ENCODE measurements at regions not wholly inside any gene's neighbourhood (a gene's known extent, or its start where the extent isn't known, plus 50 kb on each side); places are given as distances from the start of the nearest gene placed in this dataset.

DNA sequence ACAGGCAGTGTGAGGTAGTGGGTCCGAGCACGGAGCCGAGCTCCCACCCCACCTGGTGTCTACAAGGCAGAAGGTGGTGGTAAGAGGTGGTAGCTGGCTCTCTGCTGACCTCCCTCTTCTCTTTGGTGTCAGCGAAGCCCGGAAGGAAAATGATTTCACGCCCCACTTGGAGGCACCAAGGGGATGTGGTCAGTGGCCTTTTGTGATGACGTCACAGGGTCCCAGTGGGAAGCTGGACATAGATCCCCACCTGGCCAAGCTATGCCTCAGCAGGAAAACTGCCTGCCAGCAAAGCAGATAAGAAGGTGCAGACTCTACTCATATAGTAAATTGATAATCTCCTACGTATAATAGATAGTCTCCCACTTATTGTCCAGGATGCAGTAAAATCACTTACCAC is 183.7 kb upstream of the ALKAL2 start:
- no peak overlapping the region for H3K4me3 ChIP-seq (ENCODE audit: low read depth, low read length)
- no peak for DNase-seq (ENCODE audit: low read depth)
- TF ChIP-seq, protein P1, sequence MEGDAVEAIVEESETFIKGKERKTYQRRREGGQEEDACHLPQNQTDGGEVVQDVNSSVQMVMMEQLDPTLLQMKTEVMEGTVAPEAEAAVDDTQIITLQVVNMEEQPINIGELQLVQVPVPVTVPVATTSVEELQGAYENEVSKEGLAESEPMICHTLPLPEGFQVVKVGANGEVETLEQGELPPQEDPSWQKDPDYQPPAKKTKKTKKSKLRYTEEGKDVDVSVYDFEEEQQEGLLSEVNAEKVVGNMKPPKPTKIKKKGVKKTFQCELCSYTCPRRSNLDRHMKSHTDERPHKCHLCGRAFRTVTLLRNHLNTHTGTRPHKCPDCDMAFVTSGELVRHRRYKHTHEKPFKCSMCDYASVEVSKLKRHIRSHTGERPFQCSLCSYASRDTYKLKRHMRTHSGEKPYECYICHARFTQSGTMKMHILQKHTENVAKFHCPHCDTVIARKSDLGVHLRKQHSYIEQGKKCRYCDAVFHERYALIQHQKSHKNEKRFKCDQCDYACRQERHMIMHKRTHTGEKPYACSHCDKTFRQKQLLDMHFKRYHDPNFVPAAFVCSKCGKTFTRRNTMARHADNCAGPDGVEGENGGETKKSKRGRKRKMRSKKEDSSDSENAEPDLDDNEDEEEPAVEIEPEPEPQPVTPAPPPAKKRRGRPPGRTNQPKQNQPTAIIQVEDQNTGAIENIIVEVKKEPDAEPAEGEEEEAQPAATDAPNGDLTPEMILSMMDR (IDR thresholded peaks at IDR 0.05; ENCODE audit: low read depth, low read length, missing control alignments) = no peak

DNA sequence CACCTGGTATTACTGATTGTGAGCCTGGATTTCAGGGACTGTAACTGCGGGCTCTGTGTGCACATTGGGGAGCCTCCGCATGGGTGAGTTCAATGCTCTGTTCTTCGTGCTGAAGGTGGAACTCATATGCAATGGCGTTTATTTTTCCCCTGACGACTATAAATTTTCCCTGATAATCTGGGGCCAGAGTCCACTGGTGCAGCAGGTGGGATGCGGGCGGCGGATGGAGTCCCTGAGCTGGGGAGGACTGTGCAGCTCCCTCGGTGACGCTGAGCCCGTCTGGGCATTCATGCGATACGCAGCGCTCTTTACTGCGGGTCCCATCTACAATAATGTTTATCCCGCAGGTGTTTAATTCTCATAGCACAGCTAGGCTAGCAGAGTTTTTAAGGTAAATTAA is 181.6 kb upstream of the ALKAL2 start:
- DNase-seq (ENCODE audit: low read depth) = no peak
- TF ChIP-seq, protein P1 (IDR thresholded peaks at IDR 0.05; ENCODE audit: low read depth, low read length, missing control alignments) = no peak
- H3K4me3 ChIP-seq (ENCODE audit: low read depth, low read length) = no peak overlapping the region

DNA sequence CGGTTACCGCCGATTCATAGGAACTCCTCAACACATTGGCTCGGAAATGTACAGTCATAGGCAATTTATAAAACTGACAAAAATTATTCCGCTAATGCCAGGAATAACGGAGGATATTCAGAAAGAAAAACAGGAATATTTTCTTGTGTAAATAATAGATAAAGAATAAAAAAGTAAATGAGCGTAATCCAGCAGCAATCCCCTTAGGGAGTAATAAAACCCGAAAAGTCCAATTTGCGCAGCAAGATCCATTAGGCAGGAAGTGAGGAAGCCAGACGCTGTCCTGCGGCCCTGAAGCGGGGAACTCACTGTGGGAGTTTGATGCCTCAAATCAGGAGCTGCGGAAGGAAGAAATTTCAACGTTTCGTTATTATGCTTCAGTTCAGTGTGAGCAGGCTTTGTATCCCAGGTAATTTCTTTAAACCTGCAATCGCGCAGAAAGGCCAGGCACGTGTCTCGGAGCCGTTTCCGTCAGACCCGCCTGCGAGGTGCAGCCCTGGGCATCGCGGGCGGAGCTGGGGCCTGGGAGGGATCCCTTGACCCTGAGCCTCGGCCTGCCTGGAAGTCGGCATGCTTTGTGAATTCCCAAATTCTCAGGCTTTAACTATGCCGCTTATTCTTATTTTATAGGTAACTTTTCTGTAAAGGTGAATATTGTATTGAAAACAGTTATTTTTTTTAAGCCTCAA is 180.9 kb upstream of the ALKAL2 start:
- H3K4me3 ChIP-seq (ENCODE audit: low read depth, low read length) = no peak overlapping the region
- TF ChIP-seq, protein P1 (IDR thresholded peaks at IDR 0.05; ENCODE audit: low read depth, low read length, missing control alignments) = no peak
- no peak for DNase-seq (ENCODE audit: low read depth)

DNA sequence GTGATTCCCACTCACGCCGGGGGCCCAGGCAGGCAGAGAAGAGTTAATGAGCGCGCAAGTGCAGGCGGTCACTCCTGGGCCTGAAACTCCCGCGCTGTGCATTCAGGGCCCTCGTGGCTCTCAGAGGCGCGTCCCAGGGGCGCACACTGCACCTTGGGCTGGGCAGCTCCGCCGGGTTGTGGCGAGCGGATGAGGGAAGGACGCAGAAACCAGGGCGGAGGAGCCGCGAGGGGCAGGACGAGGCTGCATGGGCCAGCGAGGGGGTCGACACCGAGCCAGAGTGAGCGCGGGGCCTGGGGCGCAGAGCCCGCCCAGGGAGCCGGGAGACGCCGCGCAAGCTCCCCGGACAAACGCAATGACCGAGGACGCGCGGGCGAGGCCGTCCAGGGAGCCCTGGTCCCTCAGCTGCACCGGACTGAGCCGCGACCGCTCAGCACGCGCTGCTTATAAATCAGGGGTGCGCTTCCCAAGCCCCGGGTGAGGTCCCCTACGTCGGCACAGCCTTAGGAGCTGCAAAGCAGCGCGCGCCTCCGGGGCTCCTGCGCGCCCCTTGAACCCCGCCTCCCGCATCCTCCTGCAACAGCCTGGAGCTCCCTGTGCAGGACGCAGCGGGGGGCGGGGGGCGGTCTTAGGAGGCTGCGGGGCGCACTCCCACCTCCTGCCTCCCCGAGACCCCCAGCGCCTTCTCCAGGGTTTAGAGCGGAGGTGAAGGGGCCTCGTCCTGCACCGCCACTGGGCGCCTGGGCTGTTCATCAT is 180.2 kb upstream of the ALKAL2 start:
- TF ChIP-seq, protein P1 (IDR thresholded peaks at IDR 0.05; ENCODE audit: low read depth, low read length, missing control alignments) = no peak
- H3K4me3 ChIP-seq (ENCODE audit: low read depth, low read length) = no peak overlapping the region
- no peak for DNase-seq (ENCODE audit: low read depth)

DNA sequence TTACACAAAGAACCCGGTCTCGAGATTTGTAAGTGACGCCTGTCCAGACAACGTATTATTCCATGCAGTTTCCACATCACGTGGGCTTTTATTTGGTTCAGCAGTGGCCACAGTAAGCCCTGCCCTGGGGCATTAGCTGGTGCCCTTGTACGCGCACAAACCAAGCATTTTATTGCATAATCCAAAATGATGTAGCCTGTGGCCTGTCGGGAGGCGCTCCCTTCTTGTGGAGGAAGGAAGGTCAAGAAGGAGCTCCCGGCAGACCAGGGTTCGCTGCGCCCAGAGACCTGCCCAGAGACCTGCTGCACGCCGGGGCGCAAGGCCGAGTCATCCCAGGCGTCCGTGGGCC is 179.6 kb upstream of the ALKAL2 start:
- no peak overlapping the region for H3K4me3 ChIP-seq (ENCODE audit: low read depth, low read length)
- TF ChIP-seq, protein P1 (IDR thresholded peaks at IDR 0.05; ENCODE audit: low read depth, low read length, missing control alignments) = no peak
- no peak for DNase-seq (ENCODE audit: low read depth)

DNA sequence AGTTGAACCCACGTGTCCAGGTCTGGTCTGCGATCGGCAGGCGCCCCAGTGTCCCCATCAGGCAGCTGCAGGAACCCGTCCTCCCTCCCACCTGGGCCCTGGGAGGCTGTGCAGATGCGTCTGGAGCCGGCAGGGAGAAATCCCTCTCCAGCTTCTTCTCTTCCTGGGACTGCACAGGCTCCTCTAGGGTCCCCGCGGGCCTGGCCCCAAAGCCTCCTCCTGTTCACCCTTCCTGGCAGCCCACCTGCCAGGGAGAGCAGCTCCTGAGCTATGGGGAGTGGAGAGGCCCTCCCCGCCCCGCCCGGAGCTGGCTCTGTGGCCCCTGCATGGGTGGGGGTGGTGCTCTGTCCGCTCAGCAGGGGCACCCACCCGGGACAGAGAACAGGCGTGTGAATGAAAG is 179.2 kb upstream of the ALKAL2 start:
- TF ChIP-seq, protein P1 (IDR thresholded peaks at IDR 0.05; ENCODE audit: low read depth, low read length, missing control alignments) = no peak
- no peak overlapping the region for H3K4me3 ChIP-seq (ENCODE audit: low read depth, low read length)
- no peak for DNase-seq (ENCODE audit: low read depth)

Data from GM12864 (cell line).